HG02938 (cell line): ENCODE measurements at regions not wholly inside any gene's neighbourhood (a gene's known extent, or its start where the extent isn't known, plus 50 kb on each side); places are given as distances from the start of the nearest gene placed in this dataset.
A peak's percentile ranks its signal among the peaks of the same experiment; 100 is the strongest.
"Not testable (repeated sequence)": the region's sequence is repeated elsewhere in the genome, so short reads cannot be mapped to it uniquely, and the experiment has no call there.

Experiments
- ATAC-seq: cut with Tn5 transposase; IDR thresholded peaks from one replicate; pipeline ENCODE4 v1.9.1; 2021; ENCODE audit warnings: mild to moderate bottlenecking, moderate library complexity; ENCODE audit not compliant: unreplicated experiment

DNA sequence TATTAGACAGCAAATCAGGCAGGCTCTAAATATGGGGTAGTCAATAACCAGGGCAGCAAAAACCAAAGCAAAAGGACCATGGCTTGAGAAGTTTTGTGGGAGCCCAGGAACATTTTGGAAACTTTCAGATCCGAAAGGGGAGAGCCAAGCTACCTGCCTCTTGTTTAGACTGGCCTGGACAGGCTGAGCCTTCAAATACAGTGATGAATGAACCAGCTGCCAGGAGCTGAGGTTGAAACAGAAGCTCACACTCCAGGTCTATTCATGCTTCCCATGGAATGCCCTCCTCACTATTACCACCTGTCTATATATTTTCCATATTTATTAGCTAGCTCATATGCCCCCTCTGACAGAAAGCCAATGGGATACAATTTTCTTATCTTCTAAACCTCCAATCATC, 150.8 kb upstream of the SLC44A1 start:
- ATAC-seq = no peak

DNA sequence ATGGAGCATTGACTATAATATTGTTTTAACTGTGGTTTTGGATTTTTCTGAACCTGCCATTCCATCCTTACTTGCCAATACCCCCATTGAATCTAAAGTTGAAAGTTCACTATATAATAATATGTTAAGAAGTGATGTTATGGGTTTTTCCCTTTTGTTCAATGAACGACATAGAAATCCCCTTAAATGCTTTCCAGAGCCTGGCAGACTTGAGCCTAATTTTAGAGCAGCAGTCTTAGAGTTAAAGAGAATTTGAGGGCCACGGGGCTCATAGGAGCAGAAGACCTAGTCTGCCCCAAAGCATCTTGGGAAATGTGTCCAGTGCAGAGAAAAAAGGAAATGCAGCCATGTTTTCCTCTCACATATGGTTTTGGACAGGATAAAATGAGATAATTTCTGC, 146.1 kb upstream of the SLC44A1 start:
- no peak for ATAC-seq

DNA sequence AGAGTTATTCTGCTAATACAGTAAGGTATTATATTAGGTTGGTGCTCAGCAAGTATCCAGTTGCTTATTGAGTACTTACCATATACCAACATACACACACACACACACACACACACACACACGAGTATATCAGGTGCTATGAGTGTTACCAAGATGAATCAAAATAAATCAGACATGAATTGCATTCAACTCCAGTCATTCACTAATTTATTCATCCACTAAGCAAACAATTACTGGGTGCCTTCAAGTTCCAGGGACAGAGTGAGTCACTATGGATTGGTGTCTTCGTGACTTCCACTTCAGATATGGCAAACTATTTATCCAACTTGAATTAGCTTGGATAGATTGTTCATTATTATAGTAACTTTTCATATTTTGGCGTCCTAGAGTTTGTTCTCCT, 140.7 kb upstream of the SLC44A1 start:
- no peak for ATAC-seq

DNA sequence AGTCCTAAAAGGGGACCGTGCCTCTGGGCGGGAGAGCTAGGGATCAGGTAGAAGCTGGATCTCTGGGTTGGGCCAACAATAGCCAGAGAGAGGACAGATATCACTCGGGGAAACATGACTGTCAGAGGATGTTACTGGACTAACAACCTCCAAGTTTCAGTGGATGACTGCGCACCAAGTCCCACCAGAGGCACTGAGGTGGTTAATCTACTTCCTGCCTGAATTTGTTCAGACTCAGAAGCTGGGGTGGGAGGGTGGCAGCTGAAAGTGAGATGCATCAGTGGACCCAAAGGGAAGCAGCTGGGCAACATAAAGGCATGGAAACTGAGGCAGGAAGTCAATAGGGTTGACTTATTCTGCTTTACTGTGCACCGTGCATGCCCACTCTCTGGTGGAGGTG, 130.1 kb upstream of the SLC44A1 start:
- peak; percentile 59 for ATAC-seq

DNA sequence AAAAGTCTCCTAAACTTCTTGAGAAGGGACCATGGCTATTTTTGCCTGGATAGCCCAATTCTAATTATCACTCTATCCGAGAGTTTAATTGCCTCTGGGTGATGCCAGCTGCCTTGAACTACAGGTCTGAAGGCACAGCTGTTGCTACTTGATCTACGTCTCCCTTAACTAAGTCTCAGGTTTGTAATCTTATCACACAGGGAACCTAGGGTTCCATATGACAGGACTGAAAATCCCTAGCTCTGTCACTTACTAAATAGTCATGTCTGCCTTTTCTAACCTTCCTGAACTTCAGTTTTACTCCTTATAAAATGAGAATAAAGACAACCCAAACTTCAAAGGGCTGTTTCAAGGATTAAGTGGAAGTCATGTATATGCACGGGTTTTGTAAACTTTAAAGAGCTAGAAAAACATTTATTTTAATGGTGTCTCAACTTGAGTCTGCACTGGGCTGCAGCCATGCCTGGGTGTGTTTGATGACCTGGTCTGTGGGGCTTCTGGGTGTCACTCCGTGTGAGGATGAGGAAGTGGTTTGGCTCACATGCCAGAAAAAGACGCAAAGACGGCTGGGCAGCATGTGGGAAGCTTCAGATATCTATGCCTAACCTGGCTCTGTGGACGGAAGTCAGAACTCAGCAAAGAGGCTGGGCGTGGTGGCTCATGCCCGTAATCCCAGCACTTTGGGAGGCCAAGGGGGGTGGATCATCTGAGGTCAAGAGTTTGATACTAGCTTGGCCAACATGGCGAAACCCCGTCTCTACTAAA, 129.3 kb upstream of the SLC44A1 start:
- ATAC-seq = peak; percentile 79

DNA sequence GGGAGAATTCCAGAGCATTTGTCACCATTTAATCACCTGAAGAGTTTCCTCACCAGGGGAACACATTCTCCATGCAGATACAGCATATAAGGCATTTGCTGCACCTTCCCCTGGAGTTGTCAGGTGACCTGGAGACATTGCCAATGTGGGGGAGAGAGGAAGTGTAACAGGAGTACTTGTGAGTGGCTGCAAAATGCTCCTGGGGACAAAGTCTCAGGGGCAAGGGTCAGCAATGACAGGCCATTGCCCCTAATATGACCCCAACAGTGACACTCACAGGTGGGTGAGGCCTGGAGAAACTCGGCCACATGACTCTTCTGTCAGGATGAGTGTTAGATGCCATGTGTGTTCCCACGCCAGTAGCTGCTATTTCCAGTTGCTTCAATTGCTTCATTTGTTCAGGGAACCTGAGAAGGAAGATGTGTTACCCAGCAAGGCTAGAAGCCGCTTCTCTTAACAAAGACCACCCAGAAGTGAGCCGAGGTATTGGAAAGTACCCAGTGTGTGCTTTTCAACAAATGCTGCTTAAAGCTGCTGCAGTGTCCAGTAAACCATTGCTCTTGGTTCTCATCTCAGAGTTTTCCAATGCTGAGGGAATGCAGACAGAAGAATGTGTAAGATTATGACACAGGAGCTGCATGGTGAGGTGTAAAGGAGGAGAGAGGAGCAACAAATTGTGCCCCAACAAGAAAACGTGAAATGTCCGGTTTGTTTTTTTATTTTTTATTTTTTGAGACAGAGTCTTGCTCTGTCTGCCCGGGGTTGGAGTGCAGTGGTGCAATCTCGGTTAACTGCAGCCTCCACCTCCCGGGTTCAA, 128.2 kb upstream of the SLC44A1 start:
- ATAC-seq = no peak

DNA sequence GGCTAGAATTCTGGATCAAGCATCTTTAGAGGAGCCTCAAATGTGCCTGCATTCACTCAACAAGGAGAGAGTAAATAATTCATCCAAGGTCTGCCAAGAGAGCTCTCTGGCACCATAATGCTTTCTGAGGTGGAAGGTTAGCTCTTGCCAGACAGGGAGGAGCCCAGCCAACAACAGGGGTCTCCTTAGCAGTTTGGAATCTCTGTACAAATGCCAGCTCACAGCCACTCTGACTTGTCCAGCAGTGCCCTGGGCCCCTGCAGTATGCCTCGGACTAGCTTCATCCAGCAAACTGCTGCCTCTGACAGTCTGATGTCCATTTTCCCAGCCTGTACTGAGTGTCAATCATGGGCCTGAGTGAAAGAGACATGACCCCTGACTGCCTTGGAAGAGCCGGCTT, 127.2 kb upstream of the SLC44A1 start:
- ATAC-seq = no peak

DNA sequence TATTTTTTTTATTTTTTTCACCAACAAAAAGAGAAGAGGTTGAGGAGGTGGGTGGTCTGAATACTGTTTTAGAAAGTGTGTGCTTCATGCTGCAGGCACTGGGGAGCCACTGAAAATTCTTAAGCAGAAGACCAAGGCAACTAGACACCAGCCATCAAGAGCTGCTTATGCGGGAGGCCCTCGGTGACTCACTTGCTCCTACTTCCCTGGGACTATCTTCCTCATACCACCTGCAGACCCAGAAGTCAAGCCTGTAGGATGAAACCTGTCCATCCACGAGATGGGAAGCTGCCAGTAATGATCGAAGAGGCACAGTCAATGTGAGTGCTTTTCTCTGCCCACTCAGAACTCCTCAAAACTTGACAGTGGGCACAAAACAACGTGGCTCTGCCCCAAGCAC, 125.8 kb upstream of the SLC44A1 start:
- no peak for ATAC-seq

DNA sequence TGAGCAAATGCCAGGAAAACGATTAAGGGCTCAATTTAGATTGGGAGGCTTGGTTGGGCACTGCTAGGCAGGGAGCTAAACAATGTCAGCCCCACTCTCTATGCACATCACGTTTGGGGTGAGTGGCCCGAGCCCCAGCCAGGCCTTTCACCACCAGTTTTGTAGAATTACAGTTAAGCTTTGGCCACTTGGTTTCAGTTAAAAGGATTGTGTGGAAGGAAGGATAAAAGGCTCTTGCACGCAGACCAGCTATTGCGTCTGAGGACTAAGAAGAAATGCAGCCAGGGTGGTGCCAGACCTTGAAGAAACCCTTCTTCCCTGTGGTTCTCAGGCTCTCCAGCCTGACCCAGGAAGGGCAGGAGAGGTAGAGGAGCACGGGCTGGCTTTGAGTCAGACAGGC, 125.3 kb upstream of the SLC44A1 start:
- ATAC-seq = no peak

DNA sequence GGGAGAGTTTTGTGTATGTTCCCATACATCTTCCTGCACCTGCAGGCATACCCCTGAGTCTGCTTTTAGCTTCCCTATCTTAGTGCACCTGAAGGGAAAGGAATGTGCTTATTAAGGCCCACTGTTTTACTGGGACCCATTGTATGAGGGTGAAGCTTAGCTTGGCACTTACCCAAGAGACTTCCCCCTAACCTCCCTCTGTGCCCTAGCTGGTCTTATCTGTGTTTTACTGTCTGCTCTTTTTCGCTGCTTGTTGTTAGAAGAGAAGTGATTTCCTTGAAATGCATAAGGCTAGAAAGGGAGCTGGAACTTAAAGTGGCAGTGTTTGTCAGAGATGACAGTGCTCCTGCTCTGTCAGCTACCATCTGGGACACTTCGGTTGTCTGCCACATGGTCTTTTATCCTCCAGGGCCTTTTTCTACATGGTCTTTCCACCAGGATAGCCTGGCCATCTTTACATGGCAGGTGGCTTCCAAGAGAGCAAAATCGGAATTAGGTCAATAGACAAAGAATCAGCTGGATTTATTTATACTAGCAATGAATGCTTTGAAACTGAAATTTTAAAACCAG, 122.5 kb upstream of the SLC44A1 start:
- no peak for ATAC-seq

DNA sequence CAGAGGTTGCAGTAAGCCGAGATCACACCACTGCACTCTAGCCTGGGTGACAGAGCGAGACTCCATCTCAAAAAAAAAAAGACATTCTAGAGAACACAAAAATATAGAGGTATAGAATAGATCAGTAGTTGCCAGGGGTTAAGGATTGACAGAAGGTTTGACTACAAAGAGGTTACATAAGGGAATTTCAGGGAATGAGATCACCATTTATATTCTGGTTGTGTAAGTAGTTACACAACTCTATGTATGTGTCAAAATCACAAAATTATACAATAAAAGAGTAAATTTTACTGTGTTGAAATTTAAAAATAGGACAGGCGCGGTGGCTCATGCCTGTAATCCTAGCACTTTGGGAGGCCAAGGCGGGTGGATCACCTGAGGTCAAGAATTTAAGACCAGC, 119.9 kb upstream of the SLC44A1 start:
- not testable (repeated sequence) for ATAC-seq

DNA sequence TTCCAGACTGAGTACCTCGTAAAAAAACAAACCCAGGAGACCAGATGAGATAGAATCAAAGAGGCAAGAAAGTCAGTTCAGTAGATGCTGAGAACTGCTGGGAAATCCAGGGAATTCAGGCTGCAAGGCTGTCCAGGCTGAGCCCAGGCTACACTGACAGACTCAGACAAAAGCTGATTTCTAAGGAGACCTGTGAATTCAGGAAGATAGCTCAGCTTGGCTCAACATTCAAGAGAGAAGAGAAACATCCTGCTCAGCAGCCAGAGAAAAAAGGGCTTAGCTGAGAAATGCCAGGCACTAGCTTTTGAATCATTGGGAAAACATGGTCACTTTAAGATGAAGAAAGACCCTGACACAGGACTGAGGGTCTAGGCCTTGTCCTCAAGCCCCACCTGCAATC, 118.2 kb upstream of the SLC44A1 start:
- no peak for ATAC-seq

DNA sequence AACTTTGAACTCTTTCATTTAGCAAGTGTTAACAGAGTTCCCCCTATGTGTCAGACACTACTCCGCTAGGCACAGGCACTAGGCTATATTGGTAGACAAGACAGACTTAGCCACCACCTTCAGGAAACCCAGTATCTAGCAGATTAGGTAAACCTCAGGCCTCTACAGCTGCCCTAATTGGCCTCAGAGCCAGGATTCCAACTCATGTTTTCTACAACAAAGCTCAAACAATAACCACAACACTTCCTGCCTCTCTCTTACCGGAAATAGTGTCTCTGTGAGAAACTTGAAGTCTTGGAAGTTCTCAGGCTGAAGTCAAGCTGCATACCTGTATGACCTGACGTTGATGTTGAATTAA, 116.6 kb upstream of the SLC44A1 start:
- peak; percentile 98 for ATAC-seq

DNA sequence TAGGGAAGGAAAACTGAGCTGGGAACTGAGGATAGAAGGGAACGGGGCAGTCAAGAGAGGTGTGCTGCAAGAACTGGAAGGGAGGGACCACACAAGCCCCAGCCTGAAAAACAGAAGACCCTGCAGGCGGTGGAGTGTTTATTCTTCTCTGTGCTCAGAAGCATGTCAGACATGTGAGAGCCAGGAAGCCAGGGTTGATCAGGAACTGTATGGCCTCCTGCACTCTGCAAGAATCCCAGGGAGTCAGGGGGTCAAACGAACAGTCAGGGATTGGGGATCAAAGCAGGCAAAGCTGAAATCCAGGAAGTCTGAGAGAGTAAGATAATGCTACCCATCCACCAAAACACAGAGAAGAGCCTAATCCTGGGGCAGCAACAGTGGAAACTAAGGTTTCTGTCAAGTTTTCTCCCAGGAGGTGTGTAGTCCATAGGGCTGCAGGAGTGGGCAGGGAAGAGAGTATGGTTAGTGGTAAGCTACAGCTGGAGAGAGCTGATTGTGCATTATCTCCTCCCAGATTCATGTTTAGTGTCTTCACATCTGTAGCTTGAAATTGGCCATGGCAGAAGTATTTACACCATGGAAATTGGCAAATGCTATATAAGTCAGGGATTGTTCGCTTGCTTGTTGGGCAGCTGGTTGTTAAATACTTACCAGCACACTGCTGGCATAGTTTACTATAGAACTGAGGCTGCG, 115.4 kb upstream of the SLC44A1 start:
- no peak for ATAC-seq

DNA sequence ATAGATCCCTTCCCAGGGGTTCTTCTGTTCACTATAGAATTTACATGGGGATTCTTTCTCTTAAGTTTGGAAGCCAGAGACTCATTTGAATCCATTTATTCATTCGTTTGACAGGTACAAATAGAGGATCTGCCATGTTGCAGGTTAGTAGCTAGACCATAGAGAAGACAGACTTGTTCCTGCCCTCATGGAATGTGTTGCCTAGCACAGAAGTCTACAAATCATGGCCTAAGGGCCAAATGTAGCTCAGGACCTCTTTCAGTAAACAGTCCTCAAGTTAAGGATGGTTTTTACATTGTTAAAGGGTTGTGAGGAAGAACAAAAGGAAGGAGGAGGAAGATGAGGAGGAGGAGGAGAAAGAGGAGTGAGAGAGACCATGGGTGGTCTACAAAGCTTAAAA, 114.7 kb upstream of the SLC44A1 start:
- no peak for ATAC-seq

DNA sequence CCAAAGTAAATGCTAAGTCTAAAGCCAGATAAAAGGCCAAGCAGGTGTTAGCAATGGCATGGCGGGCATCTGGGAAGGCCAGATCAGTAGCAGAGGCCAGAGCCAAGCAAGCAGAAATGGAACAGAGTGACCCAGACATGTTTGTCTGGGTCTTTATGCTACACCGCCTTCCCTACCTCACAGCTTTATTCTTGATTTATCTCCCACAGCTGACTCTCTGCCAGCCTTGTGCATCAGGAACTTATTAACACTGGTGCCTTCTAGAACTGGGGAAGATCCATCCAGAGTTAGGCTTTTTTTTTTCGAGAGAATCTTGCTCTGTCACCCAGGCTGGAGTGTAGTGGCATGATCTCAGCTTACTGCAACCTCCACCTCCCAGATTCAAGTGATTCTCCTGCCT, 112.5 kb upstream of the SLC44A1 start:
- ATAC-seq = no peak

DNA sequence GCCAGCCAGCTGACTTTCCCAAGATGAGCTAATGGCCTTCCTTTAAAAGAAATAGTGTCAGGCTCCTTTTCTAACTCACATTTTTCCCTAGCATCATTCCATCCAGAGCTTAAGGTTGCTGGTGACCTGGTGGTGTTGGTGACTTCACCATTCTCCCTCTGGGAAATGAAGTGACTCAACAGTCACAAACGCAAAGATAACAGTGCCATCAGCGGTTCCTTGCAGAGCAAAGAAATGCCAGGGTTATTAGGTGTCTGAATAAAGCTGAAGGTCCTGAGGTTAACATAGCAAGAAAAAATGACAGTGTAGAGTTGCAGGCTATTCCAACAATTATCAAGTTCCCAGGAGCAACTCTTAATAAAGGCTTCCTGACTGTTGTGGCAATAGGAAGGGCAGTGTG, 111.8 kb upstream of the SLC44A1 start:
- ATAC-seq = no peak

DNA sequence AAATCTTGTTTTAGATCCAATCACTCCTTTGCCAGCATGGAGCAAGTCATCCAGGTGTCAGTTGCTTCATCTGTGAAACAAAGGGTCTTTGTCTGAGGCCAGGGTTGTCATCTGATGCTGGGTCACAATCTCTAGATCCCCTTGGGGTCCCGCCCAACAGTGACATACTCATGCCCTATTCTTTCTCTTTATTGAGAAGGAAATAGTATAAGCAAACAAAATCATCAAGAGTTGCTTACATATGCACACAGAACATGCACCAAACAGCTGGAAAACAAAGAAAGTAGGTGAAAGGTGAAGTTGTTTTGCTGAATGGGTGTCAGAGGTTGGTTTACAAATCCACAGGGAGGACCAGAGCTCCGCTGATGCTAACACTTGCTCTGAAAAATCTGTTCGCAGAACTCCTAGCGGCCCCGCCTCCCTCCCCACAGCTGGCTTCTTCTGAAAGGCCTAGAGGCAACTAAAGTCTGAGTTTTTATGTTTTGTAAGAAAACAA, 106.1 kb upstream of the SLC44A1 start:
- ATAC-seq = no peak

DNA sequence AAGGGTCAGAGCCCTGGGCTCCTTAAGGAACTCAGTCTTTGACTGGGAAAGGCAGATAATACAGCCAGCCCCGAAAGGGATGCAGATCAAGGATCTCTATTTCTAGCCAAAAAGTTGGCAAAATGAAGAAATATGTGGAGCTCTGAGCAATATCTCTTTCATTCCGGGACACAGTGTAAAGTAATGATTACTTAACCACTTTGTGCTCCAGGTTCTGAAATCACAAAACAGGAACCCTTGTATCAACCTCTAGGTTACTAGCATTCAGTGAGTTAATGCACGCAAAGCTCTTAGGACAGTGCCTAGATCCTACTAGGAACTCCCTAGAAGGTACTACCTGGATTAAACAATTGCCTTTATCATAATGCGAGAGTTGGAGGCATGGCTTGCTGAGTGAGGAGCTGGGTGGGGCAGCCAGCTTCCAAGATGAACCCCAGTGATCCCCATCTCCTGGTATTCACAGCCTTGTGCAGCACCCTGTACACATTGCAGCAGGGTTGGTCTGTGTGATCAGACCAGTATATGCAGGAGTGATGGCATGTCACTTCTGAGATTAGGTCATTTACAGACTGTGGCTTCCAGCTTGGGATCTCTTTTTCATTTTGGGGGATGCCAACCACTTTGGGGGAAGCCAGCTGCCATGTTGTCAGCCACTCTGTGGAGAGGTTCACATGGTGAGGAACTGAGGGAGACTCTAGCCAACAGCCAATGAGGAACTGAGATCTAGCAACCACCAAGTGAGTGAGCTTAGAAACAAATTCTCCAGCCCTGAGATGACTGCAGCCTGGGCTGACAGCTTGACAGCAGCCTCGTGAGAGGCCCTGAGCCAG, 103.1 kb upstream of the SLC44A1 start:
- peak; percentile 93 for ATAC-seq

DNA sequence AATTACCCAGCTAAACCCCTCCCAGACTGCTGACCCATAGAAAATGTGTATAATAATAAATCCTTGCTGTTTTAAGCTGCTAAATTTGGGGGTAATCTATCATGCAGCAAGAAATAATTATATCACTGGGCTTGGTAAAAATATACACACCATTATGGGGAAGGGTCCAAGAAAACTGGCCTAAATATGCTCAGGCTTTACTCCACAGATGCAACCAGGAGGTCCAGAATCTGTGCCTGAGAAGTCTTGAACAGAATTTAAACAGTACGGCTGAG, 102.5 kb upstream of the SLC44A1 start:
- ATAC-seq = no peak
